ENCODE measurements at regions not wholly inside any gene's neighbourhood (a gene's known extent, or its start where the extent isn't known, plus 50 kb on each side); places are given as distances from the start of the nearest gene placed in this dataset.

- Histone ChIP-seq H3K9me2 (replicated peaks; ENCODE audit: low read depth, low read length) (no peaks in the 10 kb centered on the region), H3K4me3 (ENCODE audit: low read length, poor library complexity, severe bottlenecking) (no peak overlapping the region), H3K36me3 (ENCODE audit: insufficient read depth, low read length) (no peaks in the 10 kb centered on the region), H3K9me3 (ENCODE audit: insufficient read depth, low read depth, low read length) (no peaks in the 10 kb centered on the region), H3K9ac (ENCODE audit: low read depth, low read length, poor library complexity, severe bottlenecking) (no peak overlapping the region), H3K27me3 (ENCODE audit: insufficient read depth, low read length, poor library complexity, severe bottlenecking) (no peaks in the 10 kb centered on the region), H3F3A (ENCODE audit: low read depth) (no peaks in the 10 kb centered on the region), H3K4me1 (ENCODE audit: insufficient read depth, low read length, poor library complexity, severe bottlenecking) (no peaks in the 10 kb centered on the region), H3K79me2 (ENCODE audit: insufficient read depth, low read length) (no peaks in the 10 kb centered on the region), H2AFZ (ENCODE audit: low read length) (no peak overlapping the region), H3K4me2 (ENCODE audit: low read depth, low read length, poor library complexity, severe bottlenecking) (no peak overlapping the region), H4K20me1 (ENCODE audit: insufficient read depth, low read length, poor library complexity, severe bottlenecking) (no peaks in the 10 kb centered on the region)
- TF ChIP-seq CTCF (conservative IDR thresholded peaks at IDR 0.05; ENCODE audit: low read length) (no peak), EZH2phosphoT487 (IDR thresholded peaks at IDR 0.05; ENCODE audit: borderline replicate concordance) (no peak)
Measured at GRCh38 chr10:36388166-36388565, 737.2 kb upstream of the ANKRD30A start.

GRCh38 chr10:36385693-36386092 is 739.7 kb upstream of the ANKRD30A start:
- no peak overlapping the region for H3K4me2 ChIP-seq (ENCODE audit: low read depth, low read length, poor library complexity, severe bottlenecking)
- no peaks in the 10 kb centered on the region for H3K4me1 ChIP-seq (ENCODE audit: insufficient read depth, low read length, poor library complexity, severe bottlenecking)
- no peaks in the 10 kb centered on the region for H3K9me2 ChIP-seq (replicated peaks; ENCODE audit: low read depth, low read length)
- H2AFZ ChIP-seq (ENCODE audit: low read length), result no peak overlapping the region
- H3K36me3 ChIP-seq (ENCODE audit: insufficient read depth, low read length), result no peaks in the 10 kb centered on the region
- no peak overlapping the region for H3K4me3 ChIP-seq (ENCODE audit: low read length, poor library complexity, severe bottlenecking)
- H3K79me2 ChIP-seq (ENCODE audit: insufficient read depth, low read length), result no peaks in the 10 kb centered on the region
- TF ChIP-seq CTCF (conservative IDR thresholded peaks at IDR 0.05; ENCODE audit: low read length) (no peak), EZH2phosphoT487 (IDR thresholded peaks at IDR 0.05; ENCODE audit: borderline replicate concordance) (no peak)
- H3K9ac ChIP-seq (ENCODE audit: low read depth, low read length, poor library complexity, severe bottlenecking), result no peak overlapping the region
- H4K20me1 ChIP-seq (ENCODE audit: insufficient read depth, low read length, poor library complexity, severe bottlenecking), result no peaks in the 10 kb centered on the region
- no peaks in the 10 kb centered on the region for H3F3A ChIP-seq (ENCODE audit: low read depth)
- peaks cover 3% of the 10 kb centered on the region; the same call in 1 of the 2 replicates for H3K9me3 ChIP-seq (ENCODE audit: insufficient read depth, low read depth, low read length)
- no peaks in the 10 kb centered on the region for H3K27me3 ChIP-seq (ENCODE audit: insufficient read depth, low read length, poor library complexity, severe bottlenecking)

GRCh38 chr10:36383349-36383748 is 741.3 kb upstream of the FZD8 start:
- Histone ChIP-seq H3K4me2 (ENCODE audit: low read depth, low read length, poor library complexity, severe bottlenecking) (no peak overlapping the region), H3K79me2 (ENCODE audit: insufficient read depth, low read length) (no peaks in the 10 kb centered on the region), H3K9me2 (replicated peaks; ENCODE audit: low read depth, low read length) (no peaks in the 10 kb centered on the region), H3K4me3 (ENCODE audit: low read length, poor library complexity, severe bottlenecking) (no peak overlapping the region), H2AFZ (ENCODE audit: low read length) (no peak overlapping the region), H4K20me1 (ENCODE audit: insufficient read depth, low read length, poor library complexity, severe bottlenecking) (no peaks in the 10 kb centered on the region), H3K36me3 (ENCODE audit: insufficient read depth, low read length) (no peaks in the 10 kb centered on the region), H3K4me1 (ENCODE audit: insufficient read depth, low read length, poor library complexity, severe bottlenecking) (no peaks in the 10 kb centered on the region), H3F3A (ENCODE audit: low read depth) (no peaks in the 10 kb centered on the region), H3K9ac (ENCODE audit: low read depth, low read length, poor library complexity, severe bottlenecking) (no peak overlapping the region), H3K9me3 (ENCODE audit: insufficient read depth, low read depth, low read length) (peaks cover 3% of the 10 kb centered on the region; the same call in 1 of the 2 replicates), H3K27me3 (ENCODE audit: insufficient read depth, low read length, poor library complexity, severe bottlenecking) (no peaks in the 10 kb centered on the region)
- TF ChIP-seq EZH2phosphoT487 (IDR thresholded peaks at IDR 0.05; ENCODE audit: borderline replicate concordance) (no peak), CTCF (conservative IDR thresholded peaks at IDR 0.05; ENCODE audit: low read length) (no peak)

Data from Loucy (cell line).